Liver (tissue), 8 donors: ENCODE measurements at regions not wholly inside any gene's neighbourhood (a gene's known extent, or its start where the extent isn't known, plus 50 kb on each side); places are given as distances from the start of the nearest gene placed in this dataset.

Experiments used
- DNase-seq: peaks from one replicate; pipeline ENCODE4 v3.0.0-alpha.2; 2017; ENCODE audit warnings: low spot score
- H3K27ac ChIP-seq, 2 donors: one replicate each; pipeline ENCODE4 v1.7.0; 2013; ENCODE audit warnings: inconsistent platforms in 2 of 2, low read length in 2 of 2, control low read depth in 1 of 2, low read depth in 1 of 2, mild to moderate bottlenecking in 1 of 2
- H3K27me3 ChIP-seq, 4 donors: one replicate each; pipeline versions ENCODE4 v1.6.1 to v1.7.0; 2013; ENCODE audit warnings: low read length in 3 of 4, inconsistent platforms in 1 of 4, mild to moderate bottlenecking in 1 of 4, moderate library complexity in 1 of 4; ENCODE audit not compliant: control insufficient read depth in 4 of 4, insufficient read depth in 4 of 4
- H3K36me3 ChIP-seq, 4 donors: one replicate each; pipeline versions ENCODE4 v1.6.1 to v1.7.0; 2013; ENCODE audit warnings: low read length in 3 of 4, mild to moderate bottlenecking in 3 of 4, low read depth in 1 of 4, moderate library complexity in 1 of 4; ENCODE audit not compliant: control insufficient read depth in 4 of 4, insufficient read depth in 3 of 4
- H3K4me1 ChIP-seq, 4 donors: one replicate each; pipeline versions ENCODE4 v1.6.1 to v1.7.0; 2013; ENCODE audit warnings: low read length in 3 of 4, mild to moderate bottlenecking in 3 of 4, moderate library complexity in 1 of 4; ENCODE audit not compliant: control insufficient read depth in 4 of 4, insufficient read depth in 4 of 4
- H3K4me3 ChIP-seq, 3 donors: one replicate each; pipeline versions ENCODE4 v1.6.1 to v1.7.0; 2013; ENCODE audit warnings: low read length in 3 of 3, control low read depth in 1 of 3, low read depth in 1 of 3, mild to moderate bottlenecking in 1 of 3
- H3K9ac ChIP-seq, 2 donors: one replicate each; pipeline ENCODE4 v1.7.0; 2013; ENCODE audit warnings: low read length in 2 of 2, mild to moderate bottlenecking in 2 of 2, moderate library complexity in 2 of 2, control low read depth in 1 of 2, low read depth in 1 of 2
- H3K9me3 ChIP-seq, 4 donors: one replicate each; pipeline versions ENCODE4 v1.6.1 to v1.7.0; 2013; ENCODE audit warnings: low read length in 3 of 4; ENCODE audit not compliant: control insufficient read depth in 4 of 4
- ATF3 ChIP-seq: IDR thresholded peaks from 2 replicates; pipeline ENCODE4 v1.6.1; 2016; ENCODE audit warnings: antibody characterized with exemption
- CTCF ChIP-seq: fragments of 150-350 bp; IDR thresholded peaks from 2 replicates; pipeline ENCODE4 v1.5.1; 2017; ENCODE audit warnings: improper control_type of control experiment, low read depth, low read length; ENCODE audit not compliant: missing input control
- EGR1 ChIP-seq, 2 donors: IDR thresholded peaks; 2 replicates each; pipeline ENCODE4 v1.6.1; 2016 to 2018; ENCODE audit warnings: antibody characterized with exemption in 2 of 2, low read depth in 2 of 2
- FOXA1 ChIP-seq: IDR thresholded peaks from 2 replicates; pipeline ENCODE4 v1.6.1; 2016; ENCODE audit warnings: antibody characterized with exemption
- FOXA2 ChIP-seq: IDR thresholded peaks from 2 replicates; pipeline ENCODE4 v1.6.1; 2016; ENCODE audit warnings: antibody characterized with exemption
- GABPA ChIP-seq, 2 donors: IDR thresholded peaks in 1 of 2; conservative IDR thresholded peaks in 1 of 2; 2 replicates each; pipeline ENCODE4 v1.6.1; 2016; ENCODE audit warnings: antibody characterized with exemption in 2 of 2, mild to moderate bottlenecking in 1 of 2, moderate library complexity in 1 of 2
- HNF4G ChIP-seq: IDR thresholded peaks from 2 replicates; pipeline ENCODE4 v1.6.1; 2016; ENCODE audit warnings: antibody characterized with exemption
- JUND ChIP-seq, 2 donors: IDR thresholded peaks; 2 replicates each; pipeline ENCODE4 v1.6.1; 2016; ENCODE audit warnings: antibody characterized with exemption in 2 of 2
- MAX ChIP-seq: IDR thresholded peaks from 2 replicates; pipeline ENCODE4 v1.6.1; 2016; ENCODE audit warnings: antibody characterized with exemption
- NR2F2 ChIP-seq: IDR thresholded peaks from 2 replicates; pipeline ENCODE4 v1.6.1; 2016; ENCODE audit warnings: antibody characterized with exemption
- RAD21 ChIP-seq, 2 donors: IDR thresholded peaks; 2 replicates each; pipeline ENCODE4 v1.6.1; 2016; ENCODE audit warnings: antibody characterized with exemption in 2 of 2, mild to moderate bottlenecking in 2 of 2
- REST ChIP-seq: IDR thresholded peaks from 2 replicates; pipeline ENCODE4 v1.6.1; 2016; ENCODE audit warnings: antibody characterized with exemption, mild to moderate bottlenecking
- RXRA ChIP-seq, 2 donors: IDR thresholded peaks; 2 replicates each; pipeline ENCODE4 v1.6.1; 2017 to 2018; ENCODE audit warnings: antibody characterized with exemption in 2 of 2, mild to moderate bottlenecking in 1 of 2
- SP1 ChIP-seq: IDR thresholded peaks from 2 replicates; pipeline ENCODE4 v1.6.1; 2018; ENCODE audit warnings: antibody characterized with exemption, mild to moderate bottlenecking
- TAF1 ChIP-seq: conservative IDR thresholded peaks from 2 replicates; pipeline ENCODE4 v1.6.1; 2016; ENCODE audit warnings: antibody characterized with exemption, mild to moderate bottlenecking
- YY1 ChIP-seq: IDR thresholded peaks from 2 replicates; pipeline ENCODE4 v1.6.1; 2016; ENCODE audit warnings: antibody characterized with exemption, mild to moderate bottlenecking
- WGBS: extraction: QIAGEN DNeasy Blood & Tissue Kit; methylation state at CpG from one replicate; pipeline ENCODE4 v1.1.7; 2013; 5-methylcytosine and 5-hydroxymethylcytosine counted together
- donor health status: healthy.
- donor health status: healthy.
- donor health status: healthy.
- donor health status: healthy.
- donor health status: healthy.

- 69% methylated on average over 3 of the region's 3 CpGs for WGBS
- H3K27me3 ChIP-seq, result no peaks in the 10 kb centered on the region
- no peak for DNase-seq
- no peak for TF ChIP-seq RAD21 (IDR thresholded peaks at IDR 0.05)
- TF ChIP-seq EGR1 (IDR thresholded peaks at IDR 0.05; ENCODE audit: low read depth in 2 of 2), result no peak
- TF ChIP-seq RXRA (IDR thresholded peaks at IDR 0.05), result no peak
- TF ChIP-seq TAF1, result no peak
- TF ChIP-seq FOXA1, result no peak
- H3K4me3 ChIP-seq, result no peak overlapping the region
- H3K9me3 ChIP-seq, result no peaks in the 10 kb centered on the region
- no peaks in the 10 kb centered on the region for H3K4me1 ChIP-seq
- H3K36me3 ChIP-seq, result no peaks in the 10 kb centered on the region
- no peak overlapping the region for H3K9ac ChIP-seq
- no peak overlapping the region for H3K27ac ChIP-seq
Measured at GRCh38 chr11:15772547-15772946, 583.8 kb downstream of the SOX6 start.

- Histone ChIP-seq H3K27me3 (no peaks in the 10 kb centered on the region), H3K9ac (no peak overlapping the region), H3K27ac (no peak overlapping the region), H3K4me1 (no peaks in the 10 kb centered on the region), H3K9me3 (no peaks in the 10 kb centered on the region), H3K36me3 (no peaks in the 10 kb centered on the region), H3K4me3 (no peak overlapping the region)
- DNase-seq, result no peak
- TF ChIP-seq MAX (no peak), FOXA2 (no peak), CTCF (no peak), GABPA (IDR thresholded peaks at IDR 0.05 in 1 of 2, conservative IDR thresholded peaks at IDR 0.05 in 1 of 2) (no peak), FOXA1 (no peak), REST (no peak), HNF4G (no peak), ATF3 (no peak), JUND (IDR thresholded peaks at IDR 0.05) (no peak), EGR1 (IDR thresholded peaks at IDR 0.05; ENCODE audit: low read depth in 2 of 2) (no peak), YY1 (no peak), RXRA (IDR thresholded peaks at IDR 0.05) (no peak), RAD21 (IDR thresholded peaks at IDR 0.05) (no peak), TAF1 (no peak), NR2F2 (no peak), SP1 (no peak)
Measured at GRCh38 chr11:15772981-15773380, 583.4 kb downstream of the SOX6 start.
